HG02588 (cell line): ENCODE measurements at regions not wholly inside any gene's neighbourhood (a gene's known extent, or its start where the extent isn't known, plus 50 kb on each side); places are given as distances from the start of the nearest gene placed in this dataset.
"Not testable (repeated sequence)": the region's sequence is repeated elsewhere in the genome, so short reads cannot be mapped to it uniquely, and the experiment has no call there.

Experiments used
- ATAC-seq: cut with Tn5 transposase; IDR thresholded peaks from one replicate; pipeline ENCODE4 v1.9.1; 2021; ENCODE audit warnings: mild to moderate bottlenecking, moderate library complexity; ENCODE audit not compliant: unreplicated experiment

DNA sequence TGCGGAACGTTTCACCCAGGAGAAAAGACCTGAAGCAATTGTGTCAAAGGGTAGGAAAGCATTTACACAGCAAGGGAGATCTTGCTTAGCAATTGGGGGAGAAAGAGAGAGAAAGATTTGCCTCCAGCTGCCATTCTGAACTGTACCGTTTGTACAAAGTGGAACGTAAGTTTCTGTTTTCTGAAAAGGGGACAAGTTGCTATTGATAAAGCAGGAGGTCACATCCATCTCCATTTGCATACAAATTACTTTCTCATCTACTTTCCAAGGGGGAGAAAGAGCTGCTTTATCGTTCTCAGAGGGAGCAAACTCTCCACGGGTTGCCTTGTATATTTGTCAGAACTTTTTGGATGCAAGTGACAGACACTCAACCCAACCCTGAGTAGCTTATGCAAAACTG lies 92.0 kb upstream of the CARD11 start:
- ATAC-seq = no peak

DNA sequence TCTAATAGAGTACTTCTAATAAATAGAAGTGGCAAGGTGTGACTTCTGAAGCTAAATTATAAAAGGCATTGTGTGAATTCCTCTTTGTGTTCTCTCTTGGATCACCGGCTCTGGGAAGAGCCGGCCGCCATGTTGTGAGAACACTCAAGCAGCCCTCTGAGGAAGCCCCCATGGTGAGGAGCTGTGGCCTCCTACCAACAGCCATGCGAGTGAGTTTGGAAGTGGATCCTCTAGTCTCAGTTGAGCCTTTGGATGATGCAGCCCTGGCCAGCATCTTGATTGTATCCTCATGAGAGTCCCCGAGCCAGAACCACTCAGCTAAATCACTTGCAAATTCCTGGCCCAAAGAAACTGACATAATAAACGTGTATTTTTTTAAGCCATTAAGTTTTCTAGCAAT lies 94.5 kb upstream of the CARD11 start:
- no peak for ATAC-seq

DNA sequence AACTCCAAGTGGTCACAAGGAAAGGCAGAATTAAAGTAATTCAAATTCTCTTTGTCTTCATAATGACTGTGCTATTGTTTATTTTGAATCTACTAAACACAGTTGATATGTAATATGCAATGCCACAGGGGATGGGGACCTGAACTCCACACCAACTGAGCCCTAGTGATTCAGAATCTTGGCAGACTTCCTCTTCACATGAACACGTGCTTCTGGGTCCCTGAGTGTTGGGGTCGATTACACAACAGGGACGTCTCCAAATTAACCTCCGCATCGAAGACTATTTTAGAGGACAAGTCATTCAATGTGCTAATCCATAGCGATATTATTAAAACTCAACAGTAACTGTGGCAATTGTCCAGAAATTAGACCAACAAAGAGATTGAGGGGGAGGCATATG lies 95.3 kb upstream of the CARD11 start:
- ATAC-seq = no peak

DNA sequence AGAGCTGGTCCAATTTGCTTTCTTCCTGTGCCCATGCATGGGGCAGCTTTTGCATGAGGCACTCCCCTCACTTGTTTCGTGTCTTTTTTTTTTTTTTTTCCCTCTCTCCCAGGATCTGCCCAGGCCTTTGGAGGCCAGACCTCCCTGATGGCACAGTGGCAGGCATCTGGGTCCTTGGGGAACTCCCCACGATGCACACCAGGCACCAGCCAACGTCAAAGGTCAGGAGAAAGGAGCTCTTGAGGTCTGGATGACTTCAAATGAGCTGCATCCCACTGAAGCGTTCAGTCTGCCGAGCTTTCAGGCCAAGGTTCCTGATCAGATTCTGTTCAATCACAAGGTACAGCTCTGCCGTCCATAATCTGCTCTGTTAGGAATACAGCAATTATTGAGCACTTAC lies 97.2 kb upstream of the CARD11 start:
- ATAC-seq = no peak

DNA sequence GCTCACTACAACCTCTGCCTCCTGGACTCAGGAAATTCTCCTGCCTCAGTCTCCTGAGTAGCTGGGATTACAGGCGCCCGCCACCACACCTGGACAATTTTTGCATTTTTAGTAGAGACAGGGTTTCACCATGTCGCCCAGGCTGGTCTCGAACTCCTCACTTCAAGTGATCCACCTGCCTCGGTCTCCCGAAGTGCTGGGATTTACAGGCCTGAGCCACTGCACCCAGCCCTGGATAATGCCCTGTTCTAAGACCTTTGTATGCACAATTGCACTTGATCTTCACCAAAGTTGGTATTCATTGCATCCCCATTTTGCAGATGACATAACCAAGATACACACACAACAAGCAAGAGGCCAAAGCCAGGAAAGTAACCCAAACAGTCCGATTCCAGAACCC lies 97.7 kb upstream of the CARD11 start:
- ATAC-seq = no peak

DNA sequence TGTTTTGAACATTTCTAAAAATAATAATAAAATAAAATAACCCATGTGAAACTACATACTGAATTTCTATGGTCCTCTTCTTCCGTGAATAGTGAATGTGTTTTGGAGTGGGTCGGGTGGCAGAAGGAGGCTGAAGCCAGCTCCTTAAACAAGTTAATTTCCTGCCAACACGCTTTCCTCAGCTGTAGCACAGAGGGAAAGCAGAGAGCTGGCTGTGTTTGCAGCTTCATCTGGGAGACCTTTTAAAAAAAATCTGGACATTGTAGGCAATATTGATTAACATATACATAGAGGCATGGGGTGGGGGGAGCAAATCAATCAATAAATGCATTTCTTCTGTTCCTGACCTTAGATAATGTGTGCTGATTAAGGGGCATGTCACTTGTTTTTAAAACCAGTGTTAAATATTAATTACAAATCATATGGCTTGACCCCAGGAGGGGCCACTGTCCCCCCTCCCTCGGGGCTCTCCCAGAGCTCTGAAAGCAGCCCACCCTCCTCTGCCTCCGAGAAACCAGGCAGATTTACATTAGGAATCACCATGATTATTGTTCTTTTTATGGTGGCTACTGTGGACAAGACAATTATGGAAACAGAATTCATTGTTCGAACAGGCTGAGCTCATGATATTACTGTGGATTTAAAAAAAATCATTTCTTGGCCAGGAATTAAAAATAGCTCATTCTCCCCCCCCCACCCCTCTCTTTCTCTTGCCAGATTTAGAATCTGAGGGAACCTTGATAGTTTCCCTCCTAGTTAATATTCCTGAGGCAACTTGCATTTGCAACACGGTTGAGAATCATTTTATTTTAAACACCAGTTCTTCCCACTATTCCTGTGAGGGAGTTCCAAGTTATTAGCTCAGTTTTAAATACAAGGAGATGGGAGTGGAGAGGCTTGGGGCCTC lies 100.5 kb upstream of the CARD11 start:
- no peak for ATAC-seq

DNA sequence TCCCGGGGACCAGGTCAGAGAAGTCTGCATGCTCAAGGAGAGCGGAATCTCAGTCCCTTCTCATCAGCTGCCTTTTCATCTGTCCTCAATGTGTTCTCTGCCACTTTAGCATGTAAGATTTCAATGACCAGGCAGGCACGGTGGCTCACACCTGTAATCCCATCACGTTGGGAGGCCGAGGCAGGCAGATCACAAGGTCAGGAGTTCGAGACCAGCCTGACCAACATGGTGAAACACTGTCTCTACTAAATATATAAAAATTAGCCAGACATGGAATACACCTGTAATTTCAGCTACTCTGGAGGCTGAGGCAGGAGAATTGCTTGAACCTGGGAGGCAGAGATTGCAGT lies 101.1 kb upstream of the CARD11 start:
- not testable (repeated sequence) for ATAC-seq

DNA sequence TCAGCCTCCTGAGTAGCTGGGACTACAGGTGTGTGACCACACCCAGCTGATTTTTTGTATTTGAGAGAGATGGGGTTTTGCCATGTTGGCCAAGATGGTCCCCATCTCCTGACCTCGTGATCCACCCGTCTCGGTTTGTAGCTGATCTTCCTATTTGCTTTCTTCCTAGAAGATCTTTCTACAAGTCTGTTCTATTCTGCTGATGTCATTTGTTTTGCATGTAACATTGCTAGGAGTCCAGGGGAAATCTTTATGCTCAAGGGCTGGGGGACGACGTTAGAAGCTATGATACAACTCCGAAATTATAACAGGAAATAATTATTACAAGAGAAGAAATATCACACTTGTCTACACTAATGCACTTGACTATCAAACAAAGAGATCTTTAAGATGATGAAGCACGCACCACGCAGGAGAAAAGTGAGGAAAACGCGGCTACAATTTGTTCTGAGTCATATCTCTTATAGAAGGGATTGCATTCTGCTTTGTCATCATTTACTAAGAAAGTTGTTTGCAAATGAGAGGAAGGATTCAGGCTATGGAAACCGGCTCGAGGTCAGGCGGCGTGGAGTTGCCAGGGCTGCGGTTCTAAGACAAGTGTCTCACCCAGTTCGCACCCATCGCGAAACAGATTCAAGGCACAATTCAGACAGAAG lies 103.0 kb upstream of the CARD11 start:
- no peak for ATAC-seq

DNA sequence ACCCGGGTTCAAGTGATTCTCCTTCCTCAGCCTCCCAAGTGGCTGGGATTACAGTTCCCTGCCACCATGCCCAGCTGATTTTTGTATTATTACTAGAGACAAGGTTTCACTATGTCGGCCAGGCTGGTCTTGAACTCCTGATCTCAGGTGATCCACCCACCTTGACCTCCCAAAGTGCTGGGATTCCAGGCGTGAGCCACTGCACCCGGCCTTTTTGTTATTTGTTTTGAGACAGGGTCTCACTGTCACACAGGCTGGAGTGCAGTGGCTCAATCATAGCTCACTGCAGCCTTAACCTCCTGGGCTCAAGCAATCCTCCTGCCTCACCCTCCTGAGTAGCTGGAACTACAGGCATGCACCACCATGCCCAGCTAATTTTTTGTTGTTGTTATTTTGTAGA lies 104.8 kb upstream of the CARD11 start:
- ATAC-seq = not testable (repeated sequence)

DNA sequence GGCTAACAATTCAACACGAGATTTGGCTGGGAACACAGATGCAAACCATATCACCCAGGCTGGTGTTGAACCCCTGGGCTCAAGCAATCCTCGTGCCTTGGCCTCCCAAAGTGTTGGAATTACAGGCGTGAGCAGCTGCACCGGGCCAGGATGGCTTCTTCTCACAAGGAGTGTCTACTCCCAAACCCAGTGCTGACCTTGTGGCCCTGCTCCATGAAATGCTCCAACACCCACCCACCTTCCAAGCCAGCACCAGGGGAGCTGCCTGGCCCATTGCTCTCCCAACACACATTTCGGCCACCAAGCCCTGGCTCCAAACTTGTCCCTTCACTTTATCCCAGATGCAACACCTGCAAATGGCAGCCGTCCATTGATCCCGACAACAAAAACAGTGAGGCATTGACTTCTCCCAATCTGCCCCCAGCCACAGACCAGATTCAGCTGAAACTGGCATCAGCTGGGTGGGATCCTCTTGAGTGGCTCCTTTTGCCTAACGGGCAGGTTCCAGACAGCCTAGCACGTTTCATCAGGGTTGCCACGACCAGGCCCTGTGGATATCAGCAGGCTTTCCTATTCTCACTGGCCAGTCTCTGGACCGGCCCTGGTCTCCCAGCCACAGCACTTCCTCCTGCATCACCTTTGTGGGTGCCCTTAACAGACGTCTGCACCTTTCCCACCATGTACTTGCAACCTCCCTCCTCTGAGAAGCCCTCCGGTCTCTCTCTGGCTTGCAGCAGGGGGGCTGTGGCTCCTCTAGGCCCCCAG lies 105.7 kb upstream of the CARD11 start:
- ATAC-seq = no peak

DNA sequence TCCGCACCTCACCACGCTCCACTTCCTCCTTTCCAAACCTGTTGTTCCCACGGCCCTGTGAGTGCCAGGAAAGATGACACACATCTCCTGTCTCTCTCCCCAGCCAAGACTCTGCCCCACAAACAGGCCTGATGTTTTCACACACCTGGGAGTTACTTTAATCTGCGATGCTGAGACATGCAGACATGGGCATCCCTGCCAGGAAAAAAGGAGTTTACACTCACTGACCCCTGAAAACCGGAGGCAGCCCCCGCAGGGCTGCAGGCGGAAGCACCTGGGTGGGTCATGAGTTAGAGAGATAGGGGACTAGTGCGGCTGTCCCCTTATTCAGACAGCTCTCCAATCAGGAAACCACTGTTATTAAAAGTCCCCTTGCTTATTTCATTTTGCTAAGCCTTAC lies 106.4 kb upstream of the CARD11 start:
- no peak for ATAC-seq

DNA sequence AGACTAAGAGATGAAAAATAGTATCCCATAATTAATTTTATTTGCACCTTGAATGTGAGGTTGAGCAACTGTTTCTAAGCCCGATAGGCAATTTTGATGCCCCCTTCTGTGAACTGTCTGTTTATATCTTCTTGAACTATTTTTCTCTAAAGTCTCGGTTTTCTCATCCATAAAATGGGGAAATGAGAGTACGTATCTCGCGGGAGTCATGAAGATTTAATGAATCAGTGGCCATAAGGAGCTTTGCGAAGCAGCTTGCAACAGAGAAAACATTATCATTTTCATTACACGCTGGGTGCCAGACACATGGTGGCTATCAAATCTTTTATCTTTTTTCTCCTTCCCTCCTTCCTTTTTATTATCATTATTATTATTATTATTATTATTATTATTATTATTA lies 108.1 kb upstream of the CARD11 start:
- ATAC-seq = no peak

DNA sequence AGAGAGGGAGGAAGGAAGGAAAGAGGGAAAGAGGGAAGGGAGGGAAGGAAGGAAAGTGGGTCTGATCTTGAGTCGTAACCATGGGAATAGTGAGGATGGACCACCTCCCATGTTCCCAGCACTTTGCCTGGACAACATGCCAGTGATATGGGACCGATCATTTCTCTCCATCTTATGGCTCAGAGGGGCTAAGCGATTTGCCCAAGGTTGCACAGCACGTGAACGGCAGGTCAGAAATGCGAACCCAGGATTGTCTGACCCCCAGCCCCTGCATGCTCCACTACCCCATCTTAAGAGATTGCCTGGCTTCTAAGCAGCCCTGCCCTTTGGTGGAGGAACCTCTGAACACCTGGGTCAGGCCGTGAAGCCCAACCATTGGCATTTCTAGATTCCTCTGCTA lies 109.0 kb upstream of the CARD11 start:
- ATAC-seq = no peak

DNA sequence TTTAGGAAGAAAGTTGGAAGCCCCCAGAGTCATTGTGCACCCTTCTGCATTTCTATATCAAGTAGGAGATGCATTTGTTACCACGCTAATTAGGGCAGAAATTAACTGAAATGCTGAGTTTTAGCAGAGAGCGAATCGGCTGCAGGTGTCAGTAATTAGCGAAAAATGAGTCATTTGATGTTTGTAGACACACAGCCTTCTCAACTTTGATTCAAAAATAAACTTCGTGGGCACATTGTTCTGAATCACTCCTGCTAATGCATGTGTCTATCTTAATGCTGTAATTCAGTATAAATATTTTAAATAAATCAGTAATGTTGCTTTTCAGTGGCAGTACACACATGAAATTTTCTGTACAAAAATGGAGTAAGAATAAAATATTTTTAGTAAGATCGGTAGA lies 109.5 kb upstream of the CARD11 start:
- ATAC-seq = no peak

DNA sequence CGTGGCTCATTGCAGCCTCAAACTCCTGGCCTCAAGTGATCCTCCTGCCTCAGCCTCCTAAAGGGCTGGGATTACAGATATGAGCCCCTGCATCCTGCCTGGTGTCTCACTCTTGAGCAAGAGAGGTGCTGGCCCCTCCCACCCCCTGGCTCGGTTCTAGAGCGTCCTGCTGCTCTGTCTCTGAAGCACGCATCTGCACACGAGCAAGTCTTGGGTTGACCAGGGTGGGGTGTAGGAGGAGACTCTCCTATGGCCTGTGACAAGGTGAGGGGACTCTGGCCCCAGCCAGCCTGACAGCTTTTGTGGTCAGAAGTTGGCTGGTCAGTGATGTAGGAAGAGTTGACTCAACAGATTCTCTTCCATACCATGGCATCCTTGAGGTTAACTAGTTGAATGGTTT lies 110.7 kb upstream of the CARD11 start:
- no peak for ATAC-seq

DNA sequence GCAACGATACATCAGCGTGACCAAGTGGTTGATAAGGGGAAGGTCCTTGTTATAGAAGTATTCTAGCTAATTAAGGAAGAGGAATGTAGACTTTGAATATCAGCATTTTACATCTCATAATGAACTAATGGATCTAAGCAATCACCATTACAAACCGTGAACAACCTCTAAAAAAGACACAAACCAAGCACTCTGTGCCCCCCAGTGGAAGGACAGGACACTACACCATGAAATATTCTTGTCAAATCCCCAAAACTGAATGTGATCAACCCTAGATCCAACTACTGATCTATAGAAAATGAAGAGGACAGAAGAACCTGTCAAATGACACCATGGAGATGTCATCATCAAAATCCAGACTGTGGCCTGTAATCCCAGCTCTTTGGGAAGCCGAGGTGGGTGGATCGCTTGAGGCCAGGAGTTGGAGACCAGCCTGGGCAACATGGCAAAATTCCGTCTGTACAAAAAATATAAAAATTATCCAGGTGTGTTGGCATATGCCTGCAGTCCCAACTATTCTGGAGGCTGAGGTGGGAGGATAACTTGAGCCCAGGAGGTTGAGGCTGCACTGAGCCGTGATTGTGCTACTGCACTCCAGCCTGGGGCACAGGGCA lies 111.3 kb upstream of the CARD11 start:
- ATAC-seq = no peak

DNA sequence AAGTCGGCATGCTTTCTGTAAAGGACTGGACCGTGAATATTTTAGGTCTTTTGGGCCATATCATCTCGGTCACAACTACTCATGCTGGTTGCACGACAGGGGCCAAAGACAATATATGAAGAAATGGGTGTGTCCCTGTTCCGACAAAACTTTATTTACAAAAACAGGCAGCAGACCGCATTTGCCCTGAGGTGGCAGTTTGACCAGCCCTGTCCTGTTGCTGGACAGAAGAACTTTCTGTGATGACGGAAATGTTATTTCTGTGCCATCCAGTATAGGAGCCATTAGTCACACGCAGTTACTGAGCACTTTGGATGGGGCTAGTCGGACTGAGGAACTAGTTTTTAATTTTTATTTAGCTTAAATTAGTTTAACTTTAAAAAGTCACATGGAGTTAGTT lies 112.8 kb upstream of the CARD11 start:
- ATAC-seq = no peak

DNA sequence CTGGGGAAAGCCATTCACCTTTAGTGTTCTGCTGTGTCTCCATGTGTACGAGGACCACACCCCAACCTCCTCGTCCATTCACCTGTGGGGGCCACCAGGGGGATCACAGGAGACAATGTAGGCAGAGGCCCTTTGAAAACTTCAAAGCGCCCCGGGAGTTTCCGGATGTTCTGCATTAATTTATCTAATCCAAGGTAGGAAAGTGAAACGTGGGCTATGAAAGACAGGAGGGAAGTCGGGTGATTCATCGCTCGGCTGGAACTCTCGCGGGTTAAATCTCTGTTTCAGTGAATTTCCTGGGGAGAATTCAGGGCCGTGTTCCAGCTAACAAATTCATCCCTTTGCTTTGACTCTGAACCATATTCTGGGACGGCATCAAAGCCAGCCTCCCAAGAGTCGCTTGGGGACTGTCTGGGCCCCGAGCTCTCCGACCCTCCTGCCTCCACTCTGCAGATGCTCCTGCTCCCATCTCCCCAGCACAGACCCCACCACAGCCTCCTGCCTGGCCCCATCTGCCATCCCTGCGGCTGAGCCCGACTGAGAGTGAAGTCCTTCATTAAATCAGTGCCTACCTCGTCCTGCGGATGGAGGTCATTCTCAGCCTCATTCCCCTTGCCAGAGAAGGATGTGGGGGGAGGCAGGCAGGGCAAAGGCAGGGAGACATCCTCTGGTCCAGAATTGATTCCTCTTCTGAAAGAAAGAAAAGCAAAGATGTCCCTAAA lies 114.1 kb upstream of the CARD11 start:
- ATAC-seq = no peak

DNA sequence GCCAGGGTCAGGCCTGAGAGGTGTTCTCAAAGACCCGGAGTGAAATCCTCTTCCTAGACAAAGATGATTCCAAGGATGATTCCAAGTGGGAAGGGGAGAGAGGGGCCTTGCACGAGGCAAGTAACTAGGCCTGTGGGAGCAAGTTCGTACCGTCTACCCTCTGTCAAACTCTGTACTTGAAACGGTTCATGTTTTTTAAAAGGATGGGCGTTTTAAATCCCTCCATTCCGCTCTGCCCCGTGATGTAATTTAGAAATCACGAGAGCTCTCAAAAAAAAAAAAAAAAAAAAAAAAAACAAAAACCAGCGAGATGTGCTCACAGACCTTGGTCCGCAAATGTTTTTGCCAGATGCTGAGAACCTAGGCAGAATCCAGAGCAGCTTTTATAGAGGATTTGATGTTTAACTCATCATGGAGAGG lies 114.7 kb upstream of the CARD11 start:
- ATAC-seq = no peak

DNA sequence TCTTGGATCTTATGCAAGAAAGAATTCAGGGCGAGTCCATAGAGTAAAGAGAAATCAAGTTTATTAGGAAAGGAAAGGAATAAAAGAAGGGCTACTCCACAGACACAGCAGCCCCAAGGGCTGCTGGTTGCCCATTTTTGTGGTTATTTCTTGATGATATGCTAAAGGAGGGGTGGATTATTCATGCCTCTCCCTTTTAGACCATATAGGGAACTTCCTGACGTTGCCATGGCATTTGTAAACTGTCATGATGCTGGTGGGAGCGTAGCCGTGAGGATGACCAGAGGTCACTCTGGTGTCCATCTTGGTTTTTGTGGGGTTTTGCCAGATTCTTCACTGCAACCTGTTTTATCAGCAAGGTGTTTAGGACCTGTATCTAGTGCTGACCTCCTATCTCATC lies 115.4 kb upstream of the CARD11 start:
- no peak for ATAC-seq

DNA sequence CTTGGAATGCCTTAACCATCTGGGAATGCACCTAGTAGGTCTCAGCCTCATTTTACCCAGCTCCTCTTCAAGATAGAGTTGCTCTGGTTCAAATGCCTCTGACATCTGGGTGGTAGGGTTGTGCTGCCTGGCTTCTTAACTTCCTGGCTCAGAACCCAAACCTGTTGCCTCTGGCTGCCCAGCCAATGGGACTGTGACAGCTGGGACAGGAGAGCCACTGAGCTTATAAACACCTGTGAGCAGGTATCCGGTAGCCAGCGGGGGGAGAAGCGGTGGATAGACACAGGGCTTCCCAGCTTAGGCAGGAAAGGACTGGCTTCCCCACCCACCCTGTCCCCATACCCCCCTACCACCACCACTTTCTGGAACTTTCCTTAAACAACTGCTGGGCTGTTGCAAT lies 115.8 kb upstream of the CARD11 start:
- no peak for ATAC-seq
